ENCODE measurements at regions not wholly inside any gene's neighbourhood (a gene's known extent, or its start where the extent isn't known, plus 50 kb on each side); places are given as distances from the start of the nearest gene placed in this dataset.

DNA sequence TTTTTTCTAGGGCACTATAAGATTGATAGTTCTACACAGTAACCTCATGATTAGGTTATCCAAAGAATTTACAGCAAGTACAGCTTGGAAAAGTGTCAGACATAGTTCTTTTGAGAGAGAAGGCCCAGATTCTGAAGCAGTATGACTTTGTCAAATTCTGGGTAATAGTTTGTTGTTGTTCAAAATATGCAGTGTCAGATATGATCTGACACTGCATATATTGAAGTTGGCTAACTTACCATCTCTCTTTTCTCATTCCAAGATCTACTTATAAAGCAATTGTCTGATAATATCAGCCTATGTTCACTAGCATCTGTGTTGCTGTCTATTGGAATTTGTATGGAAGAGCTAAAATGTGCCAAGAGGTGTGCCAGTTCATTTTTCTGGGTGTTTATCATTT, 160.1 kb downstream of the CTH start:
- TF ChIP-seq POLR2A (IDR thresholded peaks at IDR 0.05) (no peak), CTCF (IDR thresholded peaks at IDR 0.05) (no peak), POLR2AphosphoS5 (IDR thresholded peaks at IDR 0.05) (no peak)

All from sigmoid colon (tissue), 4 donors.